Kidney (tissue), 13 donors: ENCODE measurements at regions not wholly inside any gene's neighbourhood (a gene's known extent, or its start where the extent isn't known, plus 50 kb on each side); places are given as distances from the start of the nearest gene placed in this dataset.

Source experiments
- DNase-seq, 5 donors: peaks; one replicate each; pipeline ENCODE4 v3.0.0-alpha.2; 2013 to 2020
- FAIRE-seq: peaks from 2 replicates; lab custom pipeline; 2012; peaks lifted over from hg19 to GRCh38; lab: Jason Lieb, UNC
- H3K27ac ChIP-seq, 2 donors: one replicate each; pipeline ENCODE4 v1.7.0; 2013; ENCODE audit warnings: low read depth in 2 of 2, low read length in 2 of 2, inconsistent platforms in 1 of 2
- H3K27me3 ChIP-seq: one replicate; pipeline ENCODE4 v1.7.1; 2013; ENCODE audit warnings: low read length, inconsistent platforms; ENCODE audit not compliant: control insufficient read depth, insufficient read depth
- H3K36me3 ChIP-seq, 3 donors: one replicate each; pipeline versions ENCODE4 v1.7.0 to v1.7.1; 2013; ENCODE audit warnings: low read length in 3 of 3, control low read depth in 1 of 3, inconsistent platforms in 1 of 3; ENCODE audit not compliant: insufficient read depth in 3 of 3, control insufficient read depth in 2 of 3
- H3K4me1 ChIP-seq, 3 donors: one replicate each; pipeline versions ENCODE4 v1.7.0 to v1.7.1; 2013; ENCODE audit warnings: low read length in 3 of 3, inconsistent platforms in 1 of 3, low read depth in 1 of 3; ENCODE audit not compliant: control insufficient read depth in 2 of 3, insufficient read depth in 2 of 3
- H3K4me3 ChIP-seq, 3 donors: one replicate each; pipeline versions ENCODE4 v1.7.0 to v1.8.1; 2013; ENCODE audit warnings: low read length in 3 of 3, control low read depth in 1 of 3, inconsistent platforms in 1 of 3
- H3K9ac ChIP-seq, 3 donors: one replicate each; pipeline versions ENCODE4 v1.7.0 to v1.7.1; 2013; ENCODE audit warnings: low read length in 3 of 3, control low read depth in 1 of 3, inconsistent platforms in 1 of 3
- H3K9me3 ChIP-seq, 3 donors: one replicate each; pipeline versions ENCODE4 v1.7.0 to v1.7.1; 2013; ENCODE audit warnings: low read length in 3 of 3, control low read depth in 1 of 3, inconsistent platforms in 1 of 3; ENCODE audit not compliant: control insufficient read depth in 2 of 3, insufficient read depth in 1 of 3
- intact Hi-C: fragments of 100-400 bp; cut with DNase I; formaldehyde crosslinking; loops from one replicate; pipeline ENCODE4 v1.11.1; 2022
- TF ChIP-seq, protein P1 (sequence below): IDR thresholded peaks from 3 replicates; pipeline ENCODE4 v1.5.1; 2012; ENCODE audit warnings: mild to moderate bottlenecking, moderate library complexity, borderline replicate concordance; ENCODE audit not compliant: insufficient read depth; ENCODE audit errors: extremely low read depth
- donor health status: control.
- donor health status: control.
- donor health status: control.
- donor health status: control.
- donor health status: control.
- donor health status: DM: yes; HTN: yes; CAD: no.
- donor health status: Normal renal cell carcinoma (clear cell type).

DNA sequence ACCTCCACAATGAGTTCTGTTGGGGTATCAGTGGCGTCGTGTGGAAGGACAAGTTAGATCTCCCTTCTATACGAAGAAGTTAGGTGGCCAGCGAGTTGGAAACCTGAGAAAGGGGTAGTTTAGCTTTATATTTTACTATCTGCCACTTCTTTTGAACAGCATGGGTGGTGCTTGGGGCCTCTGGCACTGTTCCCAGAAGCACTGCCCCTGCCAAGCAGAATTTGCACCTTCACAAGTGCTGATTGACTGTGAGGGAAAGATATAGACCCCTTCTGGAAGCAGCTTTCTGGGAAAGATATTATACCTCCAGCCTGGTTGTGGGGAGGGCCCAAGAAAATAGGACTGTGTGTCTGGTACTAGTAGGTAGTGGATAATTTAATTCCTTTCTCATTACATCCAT lies 246.9 kb downstream of the FBXO8 start:
- Histone ChIP-seq H3K9ac (no peak overlapping the region), H3K36me3 (no peaks in the 10 kb centered on the region), H3K4me1 (no peaks in the 10 kb centered on the region), H3K9me3 (no peaks in the 10 kb centered on the region), H3K27me3 (no peaks in the 10 kb centered on the region), H3K4me3 (no peak overlapping the region), H3K27ac (no peak overlapping the region)
- TF ChIP-seq, protein P1, sequence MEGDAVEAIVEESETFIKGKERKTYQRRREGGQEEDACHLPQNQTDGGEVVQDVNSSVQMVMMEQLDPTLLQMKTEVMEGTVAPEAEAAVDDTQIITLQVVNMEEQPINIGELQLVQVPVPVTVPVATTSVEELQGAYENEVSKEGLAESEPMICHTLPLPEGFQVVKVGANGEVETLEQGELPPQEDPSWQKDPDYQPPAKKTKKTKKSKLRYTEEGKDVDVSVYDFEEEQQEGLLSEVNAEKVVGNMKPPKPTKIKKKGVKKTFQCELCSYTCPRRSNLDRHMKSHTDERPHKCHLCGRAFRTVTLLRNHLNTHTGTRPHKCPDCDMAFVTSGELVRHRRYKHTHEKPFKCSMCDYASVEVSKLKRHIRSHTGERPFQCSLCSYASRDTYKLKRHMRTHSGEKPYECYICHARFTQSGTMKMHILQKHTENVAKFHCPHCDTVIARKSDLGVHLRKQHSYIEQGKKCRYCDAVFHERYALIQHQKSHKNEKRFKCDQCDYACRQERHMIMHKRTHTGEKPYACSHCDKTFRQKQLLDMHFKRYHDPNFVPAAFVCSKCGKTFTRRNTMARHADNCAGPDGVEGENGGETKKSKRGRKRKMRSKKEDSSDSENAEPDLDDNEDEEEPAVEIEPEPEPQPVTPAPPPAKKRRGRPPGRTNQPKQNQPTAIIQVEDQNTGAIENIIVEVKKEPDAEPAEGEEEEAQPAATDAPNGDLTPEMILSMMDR: no peak
- FAIRE-seq (no peak), DNase-seq (peak in 1 of 5 donors; percentile 25)
- intact Hi-C loops: no loop called here

GRCh38 chr4:174036111-174036510 lies 247.4 kb downstream of the FBXO8 start:
- Histone ChIP-seq H3K36me3 (no peaks in the 10 kb centered on the region), H3K27ac (no peak overlapping the region), H3K9me3 (no peaks in the 10 kb centered on the region), H3K4me1 (no peaks in the 10 kb centered on the region), H3K9ac (no peak overlapping the region), H3K27me3 (no peaks in the 10 kb centered on the region), H3K4me3 (no peak overlapping the region)
- TF ChIP-seq, protein P1: no peak
- DNase-seq (no peak), FAIRE-seq (no peak)
- intact Hi-C loops: no loop called here

DNA sequence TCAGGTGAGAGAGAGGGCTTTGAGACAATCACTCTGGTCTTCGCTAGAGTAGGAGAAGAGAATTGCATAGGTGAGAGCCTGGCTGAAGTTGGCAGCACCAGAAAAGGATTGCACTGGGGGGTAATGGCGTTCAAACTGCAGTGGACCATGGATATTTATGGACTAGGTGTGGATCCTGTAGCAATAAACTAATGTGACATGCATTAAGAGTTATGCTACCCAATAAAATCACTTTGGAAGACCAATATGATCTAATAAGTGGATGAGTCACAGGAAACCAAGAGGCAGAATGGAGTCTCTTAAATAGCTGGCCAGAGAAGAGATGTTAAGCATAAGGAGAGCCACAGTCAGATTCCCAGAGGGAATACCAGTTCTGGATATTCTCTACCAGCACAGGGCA lies 259.8 kb downstream of the FBXO8 start:
- H3K9me3 ChIP-seq: no peaks in the 10 kb centered on the region
- no peaks in the 10 kb centered on the region for H3K4me1 ChIP-seq
- no peak overlapping the region for H3K27ac ChIP-seq
- intact Hi-C loops: no loop called here
- no peaks in the 10 kb centered on the region for H3K27me3 ChIP-seq
- DNase-seq (no peak), FAIRE-seq (no peak)
- no peaks in the 10 kb centered on the region for H3K36me3 ChIP-seq
- no peak overlapping the region for H3K4me3 ChIP-seq
- H3K9ac ChIP-seq: no peak overlapping the region
- TF ChIP-seq, protein P1: no peak

- intact Hi-C loops: no loop called here
- Histone ChIP-seq H3K4me3 (no peak overlapping the region), H3K9me3 (no peaks in the 10 kb centered on the region), H3K27me3 (no peaks in the 10 kb centered on the region), H3K4me1 (no peaks in the 10 kb centered on the region), H3K36me3 (no peaks in the 10 kb centered on the region), H3K9ac (no peak overlapping the region), H3K27ac (no peak overlapping the region)
- no peak for DNase-seq
- TF ChIP-seq, protein P1: no peak
- FAIRE-seq: no peak
These were observed 265.2 kb downstream of the FBXO8 start for GRCh38 chr4:174018236-174018635.
